ENCODE measurements at regions not wholly inside any gene's neighbourhood (a gene's known extent, or its start where the extent isn't known, plus 50 kb on each side); places are given as distances from the start of the nearest gene placed in this dataset.

GRCh38 chr12:73361864-73362230, 1089.7 kb downstream of the TRHDE start:
- Mint-ChIP-seq H3K4me1 (peaks cover 12% of the 10 kb centered on the region in 2 experiments), H3K27me3 (ENCODE audit: low read depth) (no peaks in the 10 kb centered on the region), H3K4me3 (no peak overlapping the region), H3K36me3 (ENCODE audit: insufficient read depth in 1 of 3, low read depth in 3 of 3) (peaks cover 0 to 2% (median 0%) of the 10 kb centered on the region in 3 experiments; a peak in 2 of 7 replicates), H3K9me3 (peaks cover 2 to 7% of the 10 kb centered on the region in 2 experiments; a peak in 2 of 5 replicates), H3K27ac (peak overlapping the region in 1 of 3 experiments; percentile 23; a peak in 1 of 7 replicates)
- H4K91ac ChIP-seq (ENCODE audit: insufficient read length, low read depth, low read length): no peak overlapping the region
- no peak overlapping the region for H2AFZ ChIP-seq (ENCODE audit: low read length)
- H4K5ac ChIP-seq (ENCODE audit: insufficient read length, low read depth, low read length): no peak overlapping the region
- no peak overlapping the region for H3K18ac ChIP-seq (ENCODE audit: insufficient read length, low read depth, low read length)
- H3K4me1 ChIP-seq (ENCODE audit: insufficient read depth, low read length): no peaks in the 10 kb centered on the region
- no peak overlapping the region for H3K56ac ChIP-seq (ENCODE audit: insufficient read length, low read depth, low read length)
- no peak overlapping the region for H3K27ac ChIP-seq (ENCODE audit: insufficient read length, low read depth, low read length)
- H4K20me1 ChIP-seq (ENCODE audit: control insufficient read depth, insufficient read depth, insufficient read length): no peaks in the 10 kb centered on the region
- no peak overlapping the region for H2AK5ac ChIP-seq (ENCODE audit: insufficient read length, low read length)
- no peak overlapping the region for H3K4ac ChIP-seq (ENCODE audit: low read depth, low read length)
- H3K23ac ChIP-seq (ENCODE audit: insufficient read length, low read depth, low read length): no peak overlapping the region
- H2BK5ac ChIP-seq (ENCODE audit: insufficient read length, low read length): no peak overlapping the region
- no peak overlapping the region for H3K9ac ChIP-seq (ENCODE audit: extremely low read depth, insufficient read length, low read length)
- H3T11ph ChIP-seq (ENCODE audit: low read length): no peak overlapping the region
- H3K9me3 ChIP-seq (ENCODE audit: control insufficient read depth, low read depth, low read length): no peaks in the 10 kb centered on the region
- no peaks in the 10 kb centered on the region for H3K27me3 ChIP-seq (ENCODE audit: insufficient read depth, low read length)
- H2BK15ac ChIP-seq (ENCODE audit: low read depth, low read length): no peak overlapping the region
- no peak overlapping the region for H2BK20ac ChIP-seq (ENCODE audit: low read depth, low read length, poor library complexity, severe bottlenecking)
- 100% methylated on average over 1 of the region's 4 CpGs for whole genome bisulfite sequencing (ENCODE audit: extremely low coverage, insufficient read length, low lambda C conversion rate)
- no peak overlapping the region for H2BK120ac ChIP-seq (ENCODE audit: low read depth, low read length, poor library complexity, severe bottlenecking)
- H3K4me2 ChIP-seq (ENCODE audit: insufficient read depth, insufficient read length, low read length): no peak overlapping the region
- H4K8ac ChIP-seq (replicated peaks; ENCODE audit: insufficient read length, low read depth, low read length): no peak overlapping the region
- no peak overlapping the region for H3K14ac ChIP-seq (ENCODE audit: insufficient read depth, low read length)
- no peak for DNase-seq
- H3K79me1 ChIP-seq (ENCODE audit: insufficient read depth, low read depth, low read length, poor library complexity, severe bottlenecking): no peaks in the 10 kb centered on the region
- no peak overlapping the region for H2BK12ac ChIP-seq (ENCODE audit: insufficient read length, low read depth, low read length)
- H3K79me2 ChIP-seq (ENCODE audit: insufficient read depth, low read length): no peaks in the 10 kb centered on the region
- no peaks in the 10 kb centered on the region for H3K23me2 ChIP-seq (ENCODE audit: insufficient read length, low read depth, low read length, poor library complexity, severe bottlenecking)
- TF ChIP-seq CTCF (conservative IDR thresholded peaks at IDR 0.05): no peak

Data from H9 (cell line).